GM12872 (cell line): ENCODE measurements at regions not wholly inside any gene's neighbourhood (a gene's known extent, or its start where the extent isn't known, plus 50 kb on each side); places are given as distances from the start of the nearest gene placed in this dataset.

Source experiments
- TF ChIP-seq, protein P1 (sequence below): IDR thresholded peaks from 3 replicates; pipeline ENCODE4 v1.5.1; 2011; ENCODE audit warnings: low read depth, mild to moderate bottlenecking, low read length, moderate library complexity; ENCODE audit not compliant: insufficient read depth

DNA sequence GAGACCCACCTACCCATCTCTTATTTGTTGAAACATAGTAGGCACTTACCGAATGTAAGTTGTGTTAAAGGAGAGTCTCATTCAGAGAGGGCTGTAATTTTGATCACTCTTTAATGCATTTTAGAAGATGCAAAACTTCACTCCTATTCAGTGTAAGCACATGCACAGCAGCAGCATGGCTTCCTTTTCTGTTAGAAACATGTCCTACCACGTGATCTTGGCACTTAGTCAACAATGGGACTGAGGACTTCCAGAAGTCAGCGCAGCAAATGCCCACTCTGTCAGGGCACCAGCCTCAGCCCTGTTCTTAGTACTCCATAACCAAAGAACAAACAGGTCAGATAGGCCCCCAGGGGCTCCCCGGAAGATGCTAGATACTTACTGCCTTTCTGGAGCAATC lies 456.5 kb downstream of the METTL4 start:
- TF ChIP-seq, protein P1, sequence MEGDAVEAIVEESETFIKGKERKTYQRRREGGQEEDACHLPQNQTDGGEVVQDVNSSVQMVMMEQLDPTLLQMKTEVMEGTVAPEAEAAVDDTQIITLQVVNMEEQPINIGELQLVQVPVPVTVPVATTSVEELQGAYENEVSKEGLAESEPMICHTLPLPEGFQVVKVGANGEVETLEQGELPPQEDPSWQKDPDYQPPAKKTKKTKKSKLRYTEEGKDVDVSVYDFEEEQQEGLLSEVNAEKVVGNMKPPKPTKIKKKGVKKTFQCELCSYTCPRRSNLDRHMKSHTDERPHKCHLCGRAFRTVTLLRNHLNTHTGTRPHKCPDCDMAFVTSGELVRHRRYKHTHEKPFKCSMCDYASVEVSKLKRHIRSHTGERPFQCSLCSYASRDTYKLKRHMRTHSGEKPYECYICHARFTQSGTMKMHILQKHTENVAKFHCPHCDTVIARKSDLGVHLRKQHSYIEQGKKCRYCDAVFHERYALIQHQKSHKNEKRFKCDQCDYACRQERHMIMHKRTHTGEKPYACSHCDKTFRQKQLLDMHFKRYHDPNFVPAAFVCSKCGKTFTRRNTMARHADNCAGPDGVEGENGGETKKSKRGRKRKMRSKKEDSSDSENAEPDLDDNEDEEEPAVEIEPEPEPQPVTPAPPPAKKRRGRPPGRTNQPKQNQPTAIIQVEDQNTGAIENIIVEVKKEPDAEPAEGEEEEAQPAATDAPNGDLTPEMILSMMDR: no peak

DNA sequence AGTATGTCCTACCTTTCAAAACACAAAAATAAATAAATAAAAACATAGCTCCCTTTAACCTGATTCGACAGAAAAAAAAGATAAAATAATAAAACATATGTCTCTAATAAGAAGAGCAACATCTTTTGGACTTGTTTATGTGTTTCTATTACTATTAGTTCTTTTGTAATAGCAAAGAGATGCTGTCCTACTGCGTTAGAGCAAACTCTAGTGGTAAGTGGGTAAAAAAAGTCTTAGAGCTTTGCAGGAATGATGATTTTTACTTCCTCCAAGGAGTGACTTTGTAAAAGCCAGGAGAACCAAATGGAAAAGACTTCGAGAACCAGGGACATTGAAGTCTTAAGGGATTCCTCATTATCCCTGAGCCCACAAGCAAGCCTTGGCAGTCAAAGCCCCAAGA lies 450.1 kb downstream of the METTL4 start:
- TF ChIP-seq, protein P1: no peak

GRCh38 chr18:2123077-2123476 lies 448.2 kb downstream of the METTL4 start:
- TF ChIP-seq, protein P1: no peak

- TF ChIP-seq, protein P1: no peak
Observed at GRCh38 chr18:2134364-2134763, 436.9 kb downstream of the METTL4 start.

DNA sequence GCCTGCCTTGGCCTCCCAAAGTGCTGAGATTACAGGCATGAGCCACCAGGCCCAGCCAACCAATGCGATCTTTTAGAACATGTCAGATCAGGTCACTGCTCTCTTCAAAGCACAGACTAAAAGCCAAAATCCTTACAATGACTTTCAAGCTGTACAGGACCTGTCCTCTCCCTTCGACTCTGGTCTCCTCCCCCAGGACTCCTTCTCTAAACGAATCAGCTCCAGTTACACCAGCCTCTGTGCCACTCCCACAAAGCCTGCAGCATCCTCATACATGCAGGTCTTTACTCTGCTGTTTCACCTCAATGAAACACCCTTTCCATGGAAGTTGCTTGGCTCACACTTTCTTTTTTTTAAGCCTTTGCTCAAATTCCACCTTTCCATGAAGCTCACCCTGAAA lies 436.0 kb downstream of the METTL4 start:
- TF ChIP-seq, protein P1: no peak

DNA sequence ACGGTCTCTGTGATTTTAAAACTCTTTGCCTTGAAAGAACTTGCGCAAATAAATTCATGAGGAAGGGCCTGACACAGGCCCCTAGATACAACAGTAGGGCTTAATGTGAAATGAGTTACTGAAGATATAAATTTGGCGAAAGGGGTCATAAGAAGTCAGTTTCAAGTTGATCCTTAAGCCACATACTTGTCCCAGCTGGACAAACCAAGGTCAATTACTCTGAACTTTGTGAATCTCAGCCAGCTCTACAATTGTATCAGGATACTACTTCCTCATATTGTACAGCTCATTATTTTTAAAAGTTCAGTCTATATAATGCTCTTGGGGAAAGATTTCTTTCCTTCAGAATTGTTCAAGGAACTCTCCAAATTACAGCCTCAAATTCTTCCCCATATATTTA lies 432.8 kb downstream of the METTL4 start:
- TF ChIP-seq, protein P1: no peak

- TF ChIP-seq, protein P1: no peak
Observed at GRCh38 chr18:2139691-2140090, 431.6 kb downstream of the METTL4 start.

GRCh38 chr18:2143636-2144035 lies 427.7 kb downstream of the METTL4 start:
- TF ChIP-seq, protein P1: no peak
